SU-DHL-6 (cell line): ENCODE measurements at regions not wholly inside any gene's neighbourhood (a gene's known extent, or its start where the extent isn't known, plus 50 kb on each side); places are given as distances from the start of the nearest gene placed in this dataset.

ENCODE experiments used
- H2AFZ ChIP-seq: fragments of 200-600 bp; sonication (generic); 2 replicates; pipeline ENCODE4 v1.6.1; 2014; ENCODE audit warnings: low read depth, mild to moderate bottlenecking, moderate library complexity, mixed read lengths, antibody characterized with exemption, low read length; ENCODE audit not compliant: severe bottlenecking
- H3F3A ChIP-seq: fragments of 200-600 bp; shearing (Covaris generic); 2 replicates; pipeline ENCODE4 v1.6.0; 2016; ENCODE audit warnings: antibody characterized with exemption, mild to moderate bottlenecking; ENCODE audit not compliant: insufficient read depth
- H3K27ac ChIP-seq: fragments of 200-600 bp; sonication (generic); 2 replicates; pipeline ENCODE4 v1.5.1; 2016; ENCODE audit warnings: low read depth, mild to moderate bottlenecking, low read length, moderate library complexity, mixed read lengths
- H3K27me3 ChIP-seq: fragments of 200-600 bp; sonication (generic), shearing (Covaris generic); 2 replicates; pipeline ENCODE4 v1.6.0; 2014; ENCODE audit warnings: mild to moderate bottlenecking, low read length
- H3K36me3 ChIP-seq: fragments of 200-600 bp; sonication (generic); 2 replicates; pipeline ENCODE4 v1.6.1; 2014; ENCODE audit warnings: mild to moderate bottlenecking, low read length, mixed read lengths
- H3K4me2 ChIP-seq: fragments of 300-600, 200-600 bp; shearing (Covaris generic), sonication (generic); 2 replicates; pipeline ENCODE4 v1.6.0; 2014; ENCODE audit warnings: low read length, low read depth, mild to moderate bottlenecking; ENCODE audit not compliant: poor library complexity, severe bottlenecking
- H3K4me3 ChIP-seq: fragments of 200-600 bp; sonication (generic); 2 replicates; pipeline ENCODE4 v1.5.1; 2014; ENCODE audit warnings: antibody characterized with exemption, low read length, mild to moderate bottlenecking, mixed read lengths; ENCODE audit not compliant: insufficient read depth, poor library complexity, severe bottlenecking
- H3K79me2 ChIP-seq: fragments of 200-600 bp; sonication (generic); 2 replicates; pipeline ENCODE4 v1.6.1; 2014; ENCODE audit warnings: mild to moderate bottlenecking, low read length, moderate library complexity; ENCODE audit not compliant: insufficient read depth
- H3K9ac ChIP-seq: fragments of 200-600 bp; sonication (generic); 2 replicates; pipeline ENCODE4 v1.7.0; 2014; ENCODE audit warnings: mild to moderate bottlenecking, low read length
- H3K9me2 ChIP-seq: fragments of 200-600 bp; sonication (generic); replicated peaks from 2 replicates; pipeline ENCODE4 v1.6.1; 2014; ENCODE audit warnings: low read length; ENCODE audit not compliant: insufficient read depth
- H3K9me3 ChIP-seq: fragments of 200-600 bp; sonication (generic); 2 replicates; pipeline ENCODE4 v1.6.1; 2014; ENCODE audit warnings: low read length, mixed read lengths; ENCODE audit not compliant: insufficient read depth
- H4K20me1 ChIP-seq: fragments of 200-600 bp; sonication (generic); 2 replicates; pipeline ENCODE4 v1.6.1; 2014; ENCODE audit warnings: low read depth, mild to moderate bottlenecking, antibody characterized with exemption, low read length, moderate library complexity, mixed read lengths
- CTCF ChIP-seq: fragments of 200-600 bp; sonication (generic); IDR thresholded peaks from one replicate; pipeline ENCODE4 v1.5.1; 2017; ENCODE audit warnings: antibody characterized with exemption, mild to moderate bottlenecking, low read length, moderate library complexity; ENCODE audit not compliant: insufficient read depth, poor library complexity, severe bottlenecking
- EZH2phosphoT487 ChIP-seq: fragments of 200-600 bp; sonication (generic), shearing (Covaris generic); conservative IDR thresholded peaks from 2 replicates; pipeline ENCODE4 v1.6.1; 2018; ENCODE audit warnings: mild to moderate bottlenecking, antibody characterized with exemption, low read length, moderate library complexity, mixed read lengths

GRCh38 chr9:20250791-20251190 lies 371.5 kb downstream of the MLLT3 start:
- Histone ChIP-seq H3K36me3 (no peaks in the 10 kb centered on the region), H3K9ac (no peak overlapping the region), H3K79me2 (no peaks in the 10 kb centered on the region), H2AFZ (no peak overlapping the region), H3K9me2 (no peaks in the 10 kb centered on the region), H4K20me1 (no peaks in the 10 kb centered on the region), H3F3A (no peaks in the 10 kb centered on the region), H3K9me3 (no peaks in the 10 kb centered on the region), H3K27me3 (no peaks in the 10 kb centered on the region), H3K4me3 (no peak overlapping the region), H3K27ac (no peak overlapping the region), H3K4me2 (no peak overlapping the region)
- no peak for TF ChIP-seq CTCF
- no peak for TF ChIP-seq EZH2phosphoT487

- H3K9me2 ChIP-seq: no peaks in the 10 kb centered on the region
- no peaks in the 10 kb centered on the region for H3K79me2 ChIP-seq
- H3K4me2 ChIP-seq: no peak overlapping the region
- H3K4me3 ChIP-seq: no peak overlapping the region
- H3K9ac ChIP-seq: no peak overlapping the region
- no peaks in the 10 kb centered on the region for H3F3A ChIP-seq
- H2AFZ ChIP-seq: no peak overlapping the region
- no peaks in the 10 kb centered on the region for H3K9me3 ChIP-seq
- no peaks in the 10 kb centered on the region for H3K27me3 ChIP-seq
- no peaks in the 10 kb centered on the region for H3K36me3 ChIP-seq
- no peak overlapping the region for H3K27ac ChIP-seq
- TF ChIP-seq CTCF (no peak), EZH2phosphoT487 (no peak)
- no peaks in the 10 kb centered on the region for H4K20me1 ChIP-seq
Observed at GRCh38 chr9:20244271-20244670, 378.0 kb downstream of the MLLT3 start.

- Histone ChIP-seq H2AFZ (no peak overlapping the region), H3K9me2 (no peaks in the 10 kb centered on the region), H3F3A (no peaks in the 10 kb centered on the region), H3K27me3 (no peaks in the 10 kb centered on the region), H3K4me3 (no peak overlapping the region), H3K4me2 (no peak overlapping the region), H3K9me3 (no peaks in the 10 kb centered on the region), H4K20me1 (no peaks in the 10 kb centered on the region), H3K27ac (no peak overlapping the region), H3K79me2 (no peaks in the 10 kb centered on the region), H3K9ac (no peak overlapping the region), H3K36me3 (no peaks in the 10 kb centered on the region)
- TF ChIP-seq EZH2phosphoT487: no peak
- TF ChIP-seq CTCF: no peak
Observed at GRCh38 chr9:20243841-20244240, 378.5 kb downstream of the MLLT3 start.
